ENCODE measurements at regions not wholly inside any gene's neighbourhood (a gene's known extent, or its start where the extent isn't known, plus 50 kb on each side); places are given as distances from the start of the nearest gene placed in this dataset.

- no peak for DNase-seq (ENCODE audit: extremely low read depth, low read depth, low spot score)
These were observed 665.6 kb downstream of the DHX35 start for GRCh38 chr20:39627765-39628164.

GRCh38 chr20:39624316-39624715 lies 662.2 kb downstream of the DHX35 start:
- no peak for DNase-seq (ENCODE audit: extremely low read depth, low read depth, low spot score)

GRCh38 chr20:39623584-39624234 lies 661.6 kb downstream of the DHX35 start:
- DNase-seq (ENCODE audit: extremely low read depth, low read depth, low spot score), result no peak

GRCh38 chr20:39619271-39619785 lies 657.2 kb downstream of the DHX35 start:
- DNase-seq (ENCODE audit: extremely low read depth, low read depth, low spot score), result no peak

GRCh38 chr20:39611901-39612300 lies 649.8 kb downstream of the DHX35 start:
- no peak for DNase-seq (ENCODE audit: extremely low read depth, low read depth, low spot score)

- no peak for DNase-seq (ENCODE audit: extremely low read depth, low read depth, low spot score)
These were observed 645.0 kb downstream of the DHX35 start for GRCh38 chr20:39607141-39607540.

GRCh38 chr20:39605908-39606307 lies 643.8 kb downstream of the DHX35 start:
- no peak for DNase-seq (ENCODE audit: extremely low read depth, low read depth, low spot score)

GRCh38 chr20:39605361-39605760 lies 643.2 kb downstream of the DHX35 start:
- no peak for DNase-seq (ENCODE audit: extremely low read depth, low read depth, low spot score)

GRCh38 chr20:39603219-39603618 lies 641.1 kb downstream of the DHX35 start:
- DNase-seq (ENCODE audit: extremely low read depth, low read depth, low spot score), result no peak

GRCh38 chr20:39602649-39603048 lies 640.5 kb downstream of the DHX35 start:
- DNase-seq (ENCODE audit: extremely low read depth, low read depth, low spot score), result no peak

GRCh38 chr20:39600871-39601270 lies 638.7 kb downstream of the DHX35 start:
- no peak for DNase-seq (ENCODE audit: extremely low read depth, low read depth, low spot score)

GRCh38 chr20:39600156-39600555 lies 638.0 kb downstream of the DHX35 start:
- no peak for DNase-seq (ENCODE audit: extremely low read depth, low read depth, low spot score)

GRCh38 chr20:39596554-39596953 lies 634.4 kb downstream of the DHX35 start:
- DNase-seq (ENCODE audit: extremely low read depth, low read depth, low spot score), result no peak

GRCh38 chr20:39592371-39592770 lies 630.2 kb downstream of the DHX35 start:
- no peak for DNase-seq (ENCODE audit: extremely low read depth, low read depth, low spot score)

GRCh38 chr20:39588148-39588757 lies 626.1 kb downstream of the DHX35 start:
- no peak for DNase-seq (ENCODE audit: extremely low read depth, low read depth, low spot score)

GRCh38 chr20:39581034-39581433 lies 618.9 kb downstream of the DHX35 start:
- no peak for DNase-seq (ENCODE audit: extremely low read depth, low read depth, low spot score)

- no peak for DNase-seq (ENCODE audit: extremely low read depth, low read depth, low spot score)
These were observed 614.6 kb downstream of the DHX35 start for GRCh38 chr20:39576771-39577170.

- no peak for DNase-seq (ENCODE audit: extremely low read depth, low read depth, low spot score)
These were observed 611.9 kb downstream of the DHX35 start for GRCh38 chr20:39574061-39574460.

GRCh38 chr20:39571171-39571570 lies 609.0 kb downstream of the DHX35 start:
- no peak for DNase-seq (ENCODE audit: extremely low read depth, low read depth, low spot score)

- no peak for DNase-seq (ENCODE audit: extremely low read depth, low read depth, low spot score)
These were observed 606.0 kb downstream of the DHX35 start for GRCh38 chr20:39568109-39568508.

GRCh38 chr20:39563349-39563748 lies 601.2 kb downstream of the DHX35 start:
- DNase-seq (ENCODE audit: extremely low read depth, low read depth, low spot score), result no peak

GRCh38 chr20:39554341-39554740 lies 592.2 kb downstream of the DHX35 start:
- DNase-seq (ENCODE audit: extremely low read depth, low read depth, low spot score), result no peak

GRCh38 chr20:39553120-39553519 lies 591.0 kb downstream of the DHX35 start:
- no peak for DNase-seq (ENCODE audit: extremely low read depth, low read depth, low spot score)
